AG09319 (cell line): ENCODE measurements at regions not wholly inside any gene's neighbourhood (a gene's known extent, or its start where the extent isn't known, plus 50 kb on each side); places are given as distances from the start of the nearest gene placed in this dataset.

ENCODE experiments used
- DNase-seq: peaks from one replicate; pipeline ENCODE4 v3.0.0-alpha.2; 2010; ENCODE audit warnings: low read depth; ENCODE audit errors: extremely low read depth
- CTCF ChIP-seq: IDR thresholded peaks from 2 replicates; pipeline ENCODE4 v1.5.1; 2011; ENCODE audit warnings: low read depth, mild to moderate bottlenecking, inconsistent platforms, low read length, moderate library complexity

GRCh38 chr14:81946834-81947798 lies 413.5 kb upstream of the SEL1L start:
- DNase-seq, result no peak
- no peak for TF ChIP-seq CTCF

- TF ChIP-seq CTCF, result no peak
- no peak for DNase-seq
Measured at GRCh38 chr14:81952917-81953316, 419.3 kb upstream of the SEL1L start.

- TF ChIP-seq CTCF, result no peak
- DNase-seq, result no peak
Measured at GRCh38 chr14:81953419-81953818, 419.8 kb upstream of the SEL1L start.

GRCh38 chr14:81955123-81955522 lies 421.5 kb upstream of the SEL1L start:
- DNase-seq, result no peak
- no peak for TF ChIP-seq CTCF

- TF ChIP-seq CTCF, result no peak
- no peak for DNase-seq
Measured at GRCh38 chr14:81960781-81961180, 427.1 kb upstream of the SEL1L start.

GRCh38 chr14:81963846-81964245 lies 430.2 kb upstream of the SEL1L start:
- TF ChIP-seq CTCF, result no peak
- DNase-seq, result no peak

- no peak for TF ChIP-seq CTCF
Measured at GRCh38 chr14:81970307-81970706, 436.7 kb upstream of the SEL1L start.

More at GRCh38 chr14:81970307-81970706, 436.7 kb upstream of the SEL1L start:
- no peak for DNase-seq
